ENCODE measurements at regions not wholly inside any gene's neighbourhood (a gene's known extent, or its start where the extent isn't known, plus 50 kb on each side); places are given as distances from the start of the nearest gene placed in this dataset.

DNA sequence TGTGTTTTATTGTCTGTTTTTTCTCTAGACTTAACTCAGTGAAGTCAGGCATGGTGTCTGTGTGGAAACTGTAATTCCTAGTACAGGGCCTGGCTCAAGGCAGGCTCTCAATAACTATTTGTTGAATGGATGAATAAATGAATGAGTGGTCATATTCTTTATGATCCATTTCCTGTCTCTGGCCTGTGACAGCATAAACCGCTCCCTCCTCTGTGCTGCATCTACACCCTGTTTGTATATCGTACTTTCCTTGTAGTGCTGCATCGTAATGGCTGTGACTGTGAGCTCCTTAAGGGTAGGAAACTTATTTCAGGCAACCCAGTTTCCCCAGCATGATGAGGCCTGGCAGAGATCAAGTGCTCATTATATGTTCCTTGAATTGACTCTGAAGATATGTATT lies 337.5 kb upstream of the USP24 start:
- FAIRE-seq (no peak), DNase-seq (ENCODE audit: low spot score in 2 of 2) (no peak)

DNA sequence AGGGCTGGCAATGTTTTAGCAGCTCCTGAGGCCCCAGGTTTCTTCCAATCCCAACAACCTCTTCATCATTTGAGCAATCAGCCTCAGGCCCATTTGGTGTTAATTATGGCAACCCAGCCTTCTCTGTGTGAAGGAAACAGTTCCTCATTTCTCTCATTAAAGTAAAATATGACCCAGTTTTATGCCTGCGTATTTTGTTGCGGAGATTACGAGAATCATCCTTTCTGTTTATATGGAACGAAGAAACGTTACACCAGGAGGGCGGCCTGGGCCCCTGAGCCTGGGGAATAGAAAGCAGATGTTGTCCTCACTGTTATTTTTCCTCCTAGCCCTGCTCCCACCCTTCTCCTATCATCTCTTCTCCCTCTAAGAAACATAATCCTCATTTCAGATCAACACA lies 332.2 kb upstream of the USP24 start:
- FAIRE-seq (no peak), DNase-seq (ENCODE audit: low spot score in 2 of 2) (no peak)

DNA sequence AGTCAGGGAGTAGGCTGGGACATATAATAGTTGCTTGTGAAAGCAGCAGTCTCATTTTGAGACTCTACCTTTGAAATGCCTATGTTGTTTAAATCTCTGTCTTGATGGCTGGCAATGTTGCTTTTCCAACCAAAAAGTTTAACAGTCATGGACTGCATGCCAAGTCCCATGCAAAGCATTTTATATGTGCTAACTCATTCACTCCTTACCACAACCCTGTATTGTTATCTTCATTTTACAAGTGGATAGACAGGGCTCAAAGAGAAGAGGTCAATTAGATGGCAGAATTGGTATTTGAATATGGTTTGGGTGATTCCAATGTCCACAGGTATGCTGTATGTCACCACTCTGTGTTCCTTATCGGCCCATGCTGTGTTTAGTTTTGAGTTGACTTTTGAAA lies 331.4 kb upstream of the USP24 start:
- DNase-seq (ENCODE audit: low spot score in 2 of 2), result no peak
- no peak for FAIRE-seq

DNA sequence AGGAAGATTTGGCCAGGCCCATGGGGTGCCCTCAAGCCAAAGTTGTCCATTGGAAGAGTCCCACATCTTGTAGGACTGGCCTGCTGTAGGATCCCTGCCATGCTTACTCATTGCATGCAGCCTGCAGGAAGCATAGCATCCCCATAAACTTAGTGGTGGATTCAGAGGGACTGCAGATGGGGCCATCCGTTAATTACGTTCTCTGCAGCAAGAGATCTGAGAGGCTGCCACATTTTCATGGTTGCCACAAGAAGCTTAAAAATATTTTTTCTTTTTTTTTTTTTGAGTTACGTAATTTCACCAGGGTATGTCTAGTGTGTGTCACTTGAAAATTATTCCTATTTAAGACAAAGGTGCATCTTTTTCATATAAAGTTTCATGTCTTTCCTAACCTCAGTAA lies 329.7 kb upstream of the USP24 start:
- DNase-seq (ENCODE audit: low spot score in 2 of 2) (no peak), FAIRE-seq (no peak)

DNA sequence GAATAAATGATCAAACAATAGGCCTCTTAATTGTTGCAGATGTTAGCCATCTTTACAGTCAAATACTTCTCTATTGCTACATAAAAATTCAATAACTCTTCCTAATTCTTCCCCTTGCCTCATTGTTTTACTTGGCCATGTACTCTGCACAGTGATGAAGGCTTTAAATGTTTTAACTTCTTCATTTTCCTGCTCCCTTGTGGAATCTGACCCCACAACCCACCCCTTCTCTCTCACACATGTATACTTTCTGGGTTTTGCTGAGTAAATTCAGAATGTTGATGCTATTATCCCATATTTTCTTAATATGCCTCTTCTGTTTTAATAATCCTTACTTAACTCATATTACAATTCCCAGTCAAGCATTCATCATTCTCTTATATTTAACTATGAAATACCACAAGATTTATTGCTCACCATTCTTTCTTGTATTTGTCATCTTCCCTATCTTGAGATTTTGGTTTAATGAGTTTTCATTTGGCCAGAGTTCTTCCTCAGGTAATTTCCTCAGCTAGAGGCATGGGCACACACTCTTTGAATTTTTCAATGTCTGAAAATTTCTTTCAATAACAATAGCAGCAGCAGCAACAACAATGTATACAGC lies 327.8 kb upstream of the USP24 start:
- no peak for FAIRE-seq
- DNase-seq (ENCODE audit: low spot score in 2 of 2), result no peak

DNA sequence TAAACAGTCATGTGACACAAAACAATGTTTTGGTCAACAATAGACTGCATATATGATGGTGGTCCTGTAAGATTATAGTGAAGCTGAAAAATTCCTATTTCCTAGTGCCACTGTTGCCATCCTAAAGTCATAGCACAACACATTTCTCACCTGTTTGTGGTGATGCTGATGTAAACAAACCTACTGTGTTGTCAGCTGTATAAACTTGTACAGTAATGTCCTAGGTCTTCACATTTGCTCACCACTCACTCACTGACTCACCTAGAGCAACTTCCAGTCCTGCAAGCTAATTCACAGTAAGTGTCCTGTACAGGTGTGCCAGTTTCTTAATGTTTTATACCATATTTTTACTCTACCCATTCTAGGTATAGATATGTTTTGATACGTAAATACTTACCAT lies 326.1 kb upstream of the USP24 start:
- DNase-seq (ENCODE audit: low spot score in 2 of 2) (no peak), FAIRE-seq (no peak)

DNA sequence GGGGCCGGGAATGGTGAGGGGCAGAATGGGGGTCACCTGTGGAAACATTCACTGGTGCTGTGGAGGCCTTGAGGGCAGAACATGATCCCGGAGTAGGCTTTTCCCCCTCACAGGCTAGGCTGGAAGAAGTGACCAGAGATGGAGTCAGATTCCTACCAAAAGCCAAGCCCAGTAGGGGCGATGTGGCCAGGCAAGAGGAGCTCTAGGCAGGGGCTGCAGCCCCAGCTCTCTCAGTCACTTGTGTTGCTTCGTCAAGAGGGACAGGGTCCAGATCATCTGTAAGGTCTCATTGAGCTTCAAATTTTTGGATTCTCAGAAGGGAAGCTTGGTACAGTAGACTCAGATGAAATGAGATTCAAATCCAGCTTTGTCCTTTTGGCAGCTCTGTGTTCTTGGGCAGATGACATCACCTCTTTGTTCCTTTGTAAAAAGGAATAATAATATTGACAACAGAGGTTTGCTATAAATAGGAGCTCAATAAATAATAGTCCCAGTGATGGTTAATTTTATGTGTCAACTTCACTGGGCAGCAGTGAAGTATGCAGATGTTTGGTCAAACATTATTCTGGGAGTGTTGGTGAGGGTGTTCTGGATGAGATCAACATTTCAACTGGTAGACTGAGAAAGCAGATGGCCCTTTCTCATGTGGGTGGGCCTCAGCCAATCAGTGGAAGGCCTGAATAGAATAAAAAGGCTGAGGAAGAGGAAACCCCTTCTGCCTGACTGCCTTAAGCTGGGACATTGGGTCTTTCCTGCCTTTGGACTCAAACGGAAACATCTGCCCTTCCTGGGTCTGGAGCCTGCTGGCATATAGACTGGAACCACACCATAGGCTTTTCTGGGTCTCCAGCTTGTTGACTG lies 324.7 kb upstream of the USP24 start:
- FAIRE-seq (no peak), DNase-seq (ENCODE audit: low spot score in 2 of 2) (no peak)

DNA sequence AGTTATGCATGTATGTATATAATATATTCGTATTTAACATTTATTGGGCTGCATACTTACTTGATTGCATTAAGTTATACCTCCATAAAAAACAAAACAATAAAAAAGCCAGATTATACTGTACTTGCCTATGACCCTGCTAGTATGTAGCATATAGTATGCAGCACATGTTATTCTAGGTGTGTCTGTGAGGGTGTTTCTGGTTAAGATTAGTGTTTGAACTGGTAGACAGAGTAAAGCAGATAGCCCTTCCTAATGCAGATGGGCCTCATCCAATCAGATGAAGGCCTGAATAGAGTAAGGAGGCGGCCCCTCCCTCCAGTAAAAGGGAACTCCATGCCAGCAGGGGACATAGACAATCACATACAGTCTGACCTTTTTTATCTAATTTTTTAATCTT lies 323.3 kb upstream of the USP24 start:
- FAIRE-seq (no peak), DNase-seq (ENCODE audit: low spot score in 2 of 2) (no peak)

DNA sequence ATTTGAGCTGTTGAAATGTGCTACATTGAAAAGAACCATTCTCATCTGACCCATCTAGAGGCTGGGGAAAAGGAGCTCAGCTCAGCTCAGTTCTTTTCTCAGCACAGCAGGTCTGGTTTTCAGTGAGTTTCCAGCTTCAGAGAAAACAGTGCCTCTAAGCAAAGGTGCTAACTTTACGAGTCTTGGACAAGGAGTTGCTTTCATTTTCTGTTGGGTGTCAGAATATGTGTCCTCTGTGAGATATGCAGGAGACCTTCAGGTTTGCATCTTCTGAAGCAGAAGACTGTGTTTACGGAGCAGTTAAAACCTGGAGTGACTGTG lies 321.3 kb upstream of the USP24 start:
- FAIRE-seq (no peak), DNase-seq (ENCODE audit: low spot score in 2 of 2) (no peak)

DNA sequence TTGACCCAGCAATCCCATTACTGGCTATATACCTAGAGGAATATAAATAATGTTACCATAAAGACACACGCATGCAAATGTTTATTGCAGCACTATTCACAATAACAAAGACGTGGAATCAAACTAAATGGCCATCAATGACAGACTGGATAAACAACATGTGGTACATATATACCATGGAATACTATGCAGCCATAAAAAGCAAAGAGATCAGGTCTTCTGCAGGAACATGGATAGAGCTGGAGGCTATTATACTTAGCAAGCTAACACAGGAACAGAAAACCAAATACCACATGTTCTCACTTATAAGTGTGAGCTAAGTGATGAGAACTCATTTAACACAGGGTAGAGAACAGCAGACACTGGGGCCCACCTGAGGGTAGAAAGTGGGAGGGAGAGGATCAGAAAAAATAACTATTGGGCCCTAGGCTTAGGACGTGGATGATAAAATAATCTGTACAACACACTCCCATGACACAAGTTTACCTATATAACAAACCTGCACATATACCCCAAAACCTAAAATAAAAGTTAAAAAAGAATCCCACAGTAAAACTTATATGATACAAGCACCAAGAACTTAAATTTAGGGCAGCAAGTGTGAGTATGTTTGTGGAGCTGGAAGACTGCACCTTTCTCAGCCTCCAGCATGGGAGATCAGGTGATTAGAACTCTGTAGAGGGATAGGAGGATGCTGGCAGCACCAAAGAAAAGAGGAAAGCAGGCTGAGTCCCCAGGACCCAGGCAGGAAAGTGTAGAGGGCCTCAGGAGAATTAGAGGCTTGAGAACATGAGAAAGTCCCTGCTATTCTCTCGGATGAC lies 320.8 kb upstream of the USP24 start:
- FAIRE-seq (no peak), DNase-seq (ENCODE audit: low spot score in 2 of 2) (no peak)

DNA sequence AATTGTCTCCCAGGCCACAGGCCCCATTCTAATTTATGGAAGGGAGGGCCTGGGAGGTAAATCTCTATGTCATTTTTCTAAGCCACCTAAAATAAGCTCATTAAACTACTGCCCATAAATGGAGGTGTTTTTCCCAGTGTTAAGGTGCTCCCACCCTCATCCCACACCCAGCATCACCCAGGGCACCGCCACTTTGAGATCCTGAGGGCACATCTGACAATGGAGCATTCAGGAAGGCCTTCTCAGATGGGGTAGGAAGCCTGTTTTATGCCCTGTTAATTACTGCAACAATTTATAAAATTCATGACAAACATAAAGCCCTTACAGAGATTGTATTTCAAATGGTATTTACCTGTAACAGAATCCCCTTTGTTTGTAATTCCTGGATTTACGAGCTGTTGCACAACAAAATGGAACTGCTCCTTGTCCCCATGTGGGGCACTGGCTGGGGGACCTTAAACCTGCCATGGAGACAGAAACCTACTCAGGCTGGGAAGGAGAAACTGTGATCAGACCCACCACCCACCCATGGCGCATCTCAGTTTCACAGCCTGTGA lies 319.5 kb upstream of the USP24 start:
- FAIRE-seq (no peak), DNase-seq (ENCODE audit: low spot score in 2 of 2) (no peak)

DNA sequence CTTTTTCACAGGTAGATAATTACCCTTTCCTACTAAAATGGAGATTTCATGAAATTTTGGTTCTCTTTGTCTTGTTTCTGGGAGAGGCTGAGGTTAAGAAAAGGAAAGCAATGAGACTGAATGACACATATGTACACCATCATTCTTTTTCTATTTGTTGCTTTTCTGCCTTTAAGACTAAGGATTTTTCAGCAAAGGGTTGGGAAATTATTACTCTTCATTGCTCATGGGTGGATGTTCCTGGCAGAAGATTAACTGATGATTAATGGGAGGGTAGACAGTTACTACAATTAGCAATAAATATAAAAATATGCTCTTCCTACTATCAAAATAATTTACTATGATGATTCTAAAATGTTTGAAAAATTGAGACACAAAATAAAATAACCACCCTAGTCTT lies 316.5 kb upstream of the USP24 start:
- DNase-seq (ENCODE audit: low spot score in 2 of 2), result no peak

DNA sequence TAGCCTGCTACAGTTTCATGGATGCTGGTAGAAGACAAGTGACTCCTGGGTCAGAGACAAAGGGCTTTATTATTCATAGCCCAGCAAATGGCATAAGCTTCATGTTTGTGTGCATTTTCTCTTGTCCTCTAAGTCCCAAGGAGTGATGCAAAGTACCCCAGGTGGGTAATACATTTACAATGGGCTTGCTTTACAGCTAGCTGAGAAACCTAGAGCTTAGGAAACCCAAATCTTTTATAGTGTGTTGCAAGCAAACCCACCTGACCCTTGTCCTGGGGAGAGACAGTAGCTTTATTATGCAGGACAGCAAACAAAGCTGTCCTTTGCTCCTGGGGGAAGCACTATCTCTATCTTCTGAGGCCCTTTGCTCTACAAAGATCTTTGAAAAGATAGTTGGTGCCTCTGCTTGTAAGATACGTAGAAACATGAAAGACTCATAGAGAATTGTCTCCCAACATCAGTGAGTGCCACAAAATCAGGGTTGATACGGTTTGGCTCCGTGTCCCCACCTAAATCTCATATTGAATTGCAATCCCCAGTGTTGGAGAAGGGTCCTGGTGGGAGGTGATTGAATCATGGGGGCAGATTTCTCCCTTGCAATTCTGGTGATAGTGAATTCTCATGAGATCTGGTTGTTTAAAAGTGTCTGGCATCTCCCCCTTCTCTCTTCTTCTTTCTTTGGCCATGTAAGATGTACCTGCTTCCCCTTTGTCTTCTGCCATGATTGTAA lies 315.8 kb upstream of the USP24 start:
- no peak for DNase-seq (ENCODE audit: low spot score in 2 of 2)
- FAIRE-seq, result no peak

More for the DNA sequence above, 316.5 kb upstream of the USP24 start:
- no peak for FAIRE-seq

DNA sequence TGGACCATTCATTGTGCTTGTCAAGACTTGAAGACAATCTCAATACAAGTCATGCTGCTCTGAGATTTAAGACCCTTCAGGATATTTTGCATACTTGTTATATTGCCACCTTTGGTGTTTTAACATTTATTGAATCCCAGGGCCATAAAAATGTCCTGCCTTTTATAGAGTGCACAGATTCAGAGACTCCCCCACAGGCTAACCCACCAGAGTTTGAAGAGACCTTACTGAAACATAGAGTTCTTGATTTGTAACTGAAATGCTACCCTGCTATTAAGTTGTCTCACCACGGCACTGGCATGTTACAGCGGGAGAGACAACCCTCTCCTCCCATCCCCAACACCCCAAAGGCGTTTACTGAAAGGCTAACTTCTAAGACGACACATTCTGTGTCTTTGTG lies 313.9 kb upstream of the USP24 start:
- no peak for DNase-seq (ENCODE audit: low spot score in 2 of 2)
- no peak for FAIRE-seq

DNA sequence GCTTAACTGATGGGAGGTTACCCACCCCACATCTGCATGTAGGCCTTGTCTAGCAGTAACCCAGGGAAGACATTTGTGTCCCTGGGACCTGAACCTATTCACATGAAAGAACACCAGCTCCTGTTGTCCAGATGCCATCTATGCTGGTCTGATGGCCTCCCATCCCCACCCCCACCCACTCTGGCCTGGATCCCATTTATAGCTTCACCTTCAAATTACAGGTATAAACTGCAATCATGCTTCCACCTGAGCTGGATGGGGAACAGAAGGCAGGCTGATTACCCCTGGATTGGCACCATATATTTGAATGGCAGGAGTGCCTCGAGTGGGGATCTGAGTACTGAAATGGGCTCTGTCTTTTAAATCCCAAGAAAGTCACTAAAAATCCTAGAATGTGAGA lies 312.7 kb upstream of the USP24 start:
- DNase-seq (ENCODE audit: low spot score in 2 of 2) (no peak), FAIRE-seq (no peak)

DNA sequence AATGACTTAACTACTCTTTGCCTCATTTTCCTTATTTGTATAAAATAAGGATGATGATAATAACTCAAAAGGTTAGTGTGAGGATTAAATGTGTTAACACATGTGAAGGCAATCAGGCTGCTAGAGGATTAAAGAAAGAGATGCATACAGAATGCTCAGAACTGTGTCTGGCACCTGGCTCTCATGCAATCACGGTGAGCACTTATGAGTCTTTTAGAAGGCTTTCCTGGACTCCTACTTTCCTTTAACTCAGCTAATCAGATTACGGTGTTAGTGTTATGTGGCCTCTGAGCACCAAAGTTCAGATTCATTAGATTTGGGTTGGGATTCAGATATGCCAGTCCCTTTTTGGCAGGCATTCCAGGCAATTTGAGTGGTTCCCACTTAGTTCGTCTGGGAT lies 311.6 kb upstream of the USP24 start:
- FAIRE-seq (no peak), DNase-seq (ENCODE audit: low spot score in 2 of 2) (no peak)

DNA sequence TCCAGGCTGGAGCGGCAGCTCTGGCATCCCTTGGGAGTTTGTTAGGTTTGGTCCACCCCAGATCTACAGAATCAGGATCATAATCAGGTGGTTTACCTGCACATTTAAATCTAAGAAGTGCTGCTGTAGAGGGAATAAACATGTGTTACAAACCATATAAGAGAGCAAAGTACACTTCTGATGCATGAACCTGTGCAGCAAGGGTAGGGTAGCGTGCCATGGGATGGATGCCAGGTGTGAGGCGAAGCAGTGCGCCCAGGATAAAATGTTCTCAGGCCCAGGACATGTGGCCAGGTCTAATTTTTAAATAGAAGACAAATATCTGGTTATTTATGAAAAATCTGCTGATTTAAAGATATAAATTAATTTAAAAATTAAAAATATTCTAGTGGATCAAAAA lies 308.8 kb upstream of the USP24 start:
- no peak for DNase-seq (ENCODE audit: low spot score in 2 of 2)
- FAIRE-seq, result no peak

DNA sequence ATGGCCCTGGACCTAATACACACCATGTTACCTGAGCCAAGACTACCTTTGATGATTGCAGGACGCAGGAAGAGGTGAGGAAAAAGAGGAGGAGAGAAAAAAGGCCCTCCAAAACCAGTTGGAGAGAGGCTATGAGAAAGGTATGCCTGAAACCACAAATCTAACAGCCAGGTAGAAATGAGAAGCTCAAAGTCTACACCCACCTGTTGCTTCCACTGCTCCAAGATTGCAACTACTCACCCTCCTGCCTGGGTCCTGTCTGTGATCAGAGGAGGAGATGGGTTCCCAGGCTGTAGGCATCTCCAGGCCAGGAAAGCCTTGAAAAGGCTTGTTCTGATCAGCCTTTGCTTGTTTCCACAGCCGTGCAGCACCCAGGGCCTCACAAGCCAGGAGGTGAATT lies 307.8 kb upstream of the USP24 start:
- FAIRE-seq (no peak), DNase-seq (ENCODE audit: low spot score in 2 of 2) (no peak)

DNA sequence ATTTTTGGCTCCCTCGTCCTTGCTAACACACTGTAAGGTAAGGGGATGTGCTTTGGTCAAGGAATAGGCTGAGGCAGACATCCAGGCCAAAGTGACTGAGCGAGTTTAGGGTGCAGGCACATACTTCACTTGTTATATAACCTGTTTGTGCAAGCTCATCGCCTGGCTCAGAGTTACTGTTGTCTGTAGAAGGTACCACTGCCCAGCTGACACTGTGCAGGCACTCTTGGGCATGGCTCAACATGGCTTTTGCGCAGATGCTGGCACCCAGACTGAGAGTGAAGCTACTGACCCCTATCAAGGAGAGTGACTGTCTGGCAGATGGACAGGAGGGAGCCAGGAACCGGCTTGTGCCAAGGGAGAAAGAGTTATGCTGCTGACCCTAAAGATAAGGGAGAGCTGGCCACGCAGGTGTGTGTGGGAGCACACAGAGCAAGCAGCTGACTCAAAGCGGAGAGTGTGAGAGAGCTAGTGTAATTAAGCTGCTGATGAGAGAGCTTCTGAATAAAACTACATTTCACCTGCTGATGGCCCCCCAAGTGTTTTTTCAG lies 307.3 kb upstream of the USP24 start:
- no peak for FAIRE-seq
- DNase-seq (ENCODE audit: low spot score in 2 of 2), result no peak

DNA sequence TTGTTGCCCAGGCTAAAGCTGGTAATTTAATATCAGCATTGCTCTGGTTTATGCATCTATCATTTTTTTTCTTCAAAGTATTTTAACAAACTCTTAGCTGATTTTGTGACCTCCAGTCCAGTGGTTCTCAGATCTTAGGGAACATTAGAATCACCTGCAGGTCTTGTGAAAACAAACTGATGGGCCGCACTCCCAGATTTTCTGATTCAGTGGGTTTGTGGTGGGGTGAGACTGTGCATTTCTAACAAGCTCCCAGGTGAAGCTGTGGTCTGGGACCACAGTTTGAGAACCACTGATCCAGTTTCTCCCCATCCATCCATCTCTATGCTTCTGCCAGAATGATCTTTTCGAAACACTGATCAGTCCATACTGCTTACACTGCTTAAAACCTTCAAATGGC lies 305.7 kb upstream of the USP24 start:
- no peak for FAIRE-seq
- no peak for DNase-seq (ENCODE audit: low spot score in 2 of 2)
